ENCODE measurements at regions not wholly inside any gene's neighbourhood (a gene's known extent, or its start where the extent isn't known, plus 50 kb on each side); places are given as distances from the start of the nearest gene placed in this dataset.

- DNase-seq (no peak), ATAC-seq (no peak)
- intact Hi-C loops (cut with DNase I) = no loop called here
- no peaks in the 10 kb centered on the region for H3K27me3 ChIP-seq
- H3K27ac ChIP-seq = no peak overlapping the region
- H3K9me3 ChIP-seq = peaks cover 0 to 2% of the 10 kb centered on the region in 2 donors
- H3K4me3 ChIP-seq = no peak overlapping the region
- H3K4me1 ChIP-seq = no peaks in the 10 kb centered on the region
- no peaks in the 10 kb centered on the region for H3K36me3 ChIP-seq
- no peak for TF ChIP-seq CTCF (IDR thresholded peaks at IDR 0.05)
Measured at GRCh38 chr6:126842769-126843168, 275.7 kb upstream of the RSPO3 start.

- intact Hi-C loops (cut with DNase I) = no loop called here
- H3K4me1 ChIP-seq = no peaks in the 10 kb centered on the region
- ATAC-seq (no peak), DNase-seq (no peak)
- no peak for TF ChIP-seq CTCF (IDR thresholded peaks at IDR 0.05)
- H3K9me3 ChIP-seq = no peaks in the 10 kb centered on the region
- no peaks in the 10 kb centered on the region for H3K36me3 ChIP-seq
- H3K27ac ChIP-seq = no peak overlapping the region
- H3K27me3 ChIP-seq = no peaks in the 10 kb centered on the region
- no peak overlapping the region for H3K4me3 ChIP-seq
Measured at GRCh38 chr6:126848119-126848518, 270.4 kb upstream of the RSPO3 start.

- ATAC-seq (no peak), DNase-seq (no peak)
- H3K4me3 ChIP-seq = no peak overlapping the region
- intact Hi-C loops (cut with DNase I) = no loop called here
- no peaks in the 10 kb centered on the region for H3K9me3 ChIP-seq
- H3K4me1 ChIP-seq = no peaks in the 10 kb centered on the region
- H3K36me3 ChIP-seq = no peaks in the 10 kb centered on the region
- H3K27me3 ChIP-seq = no peaks in the 10 kb centered on the region
- no peak for TF ChIP-seq CTCF (IDR thresholded peaks at IDR 0.05)
- H3K27ac ChIP-seq = no peak overlapping the region
Measured at GRCh38 chr6:126867641-126868040, 250.8 kb upstream of the RSPO3 start.

- no peak overlapping the region for H3K27ac ChIP-seq
- DNase-seq (no peak), ATAC-seq (no peak)
- H3K4me3 ChIP-seq = no peak overlapping the region
- H3K36me3 ChIP-seq = no peaks in the 10 kb centered on the region
- H3K27me3 ChIP-seq = no peaks in the 10 kb centered on the region
- intact Hi-C loops (cut with DNase I) = no loop called here
- H3K9me3 ChIP-seq = no peaks in the 10 kb centered on the region
- TF ChIP-seq CTCF (IDR thresholded peaks at IDR 0.05) = no peak
- no peaks in the 10 kb centered on the region for H3K4me1 ChIP-seq
Measured at GRCh38 chr6:126873351-126873750, 245.1 kb upstream of the RSPO3 start.

GRCh38 chr6:126873791-126874190 lies 244.7 kb upstream of the RSPO3 start:
- no peak for TF ChIP-seq CTCF (IDR thresholded peaks at IDR 0.05)
- no peak overlapping the region for H3K27ac ChIP-seq
- H3K36me3 ChIP-seq = no peaks in the 10 kb centered on the region
- no peaks in the 10 kb centered on the region for H3K4me1 ChIP-seq
- intact Hi-C loops (cut with DNase I) = no loop called here
- H3K27me3 ChIP-seq = no peaks in the 10 kb centered on the region
- no peaks in the 10 kb centered on the region for H3K9me3 ChIP-seq
- no peak overlapping the region for H3K4me3 ChIP-seq
- DNase-seq = no peak
- no peak for ATAC-seq
